ENCODE measurements at regions not wholly inside any gene's neighbourhood (a gene's known extent, or its start where the extent isn't known, plus 50 kb on each side); places are given as distances from the start of the nearest gene placed in this dataset.

GRCh38 chr1:83741348-83741747, 257.6 kb downstream of the TTLL7 start (continued):
- TF ChIP-seq, protein P1, sequence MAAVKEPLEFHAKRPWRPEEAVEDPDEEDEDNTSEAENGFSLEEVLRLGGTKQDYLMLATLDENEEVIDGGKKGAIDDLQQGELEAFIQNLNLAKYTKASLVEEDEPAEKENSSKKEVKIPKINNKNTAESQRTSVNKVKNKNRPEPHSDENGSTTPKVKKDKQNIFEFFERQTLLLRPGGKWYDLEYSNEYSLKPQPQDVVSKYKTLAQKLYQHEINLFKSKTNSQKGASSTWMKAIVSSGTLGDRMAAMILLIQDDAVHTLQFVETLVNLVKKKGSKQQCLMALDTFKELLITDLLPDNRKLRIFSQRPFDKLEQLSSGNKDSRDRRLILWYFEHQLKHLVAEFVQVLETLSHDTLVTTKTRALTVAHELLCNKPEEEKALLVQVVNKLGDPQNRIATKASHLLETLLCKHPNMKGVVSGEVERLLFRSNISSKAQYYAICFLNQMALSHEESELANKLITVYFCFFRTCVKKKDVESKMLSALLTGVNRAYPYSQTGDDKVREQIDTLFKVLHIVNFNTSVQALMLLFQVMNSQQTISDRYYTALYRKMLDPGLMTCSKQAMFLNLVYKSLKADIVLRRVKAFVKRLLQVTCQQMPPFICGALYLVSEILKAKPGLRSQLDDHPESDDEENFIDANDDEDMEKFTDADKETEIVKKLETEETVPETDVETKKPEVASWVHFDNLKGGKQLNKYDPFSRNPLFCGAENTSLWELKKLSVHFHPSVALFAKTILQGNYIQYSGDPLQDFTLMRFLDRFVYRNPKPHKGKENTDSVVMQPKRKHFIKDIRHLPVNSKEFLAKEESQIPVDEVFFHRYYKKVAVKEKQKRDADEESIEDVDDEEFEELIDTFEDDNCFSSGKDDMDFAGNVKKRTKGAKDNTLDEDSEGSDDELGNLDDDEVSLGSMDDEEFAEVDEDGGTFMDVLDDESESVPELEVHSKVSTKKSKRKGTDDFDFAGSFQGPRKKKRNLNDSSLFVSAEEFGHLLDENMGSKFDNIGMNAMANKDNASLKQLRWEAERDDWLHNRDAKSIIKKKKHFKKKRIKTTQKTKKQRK (IDR thresholded peaks at IDR 0.05; ENCODE audit: low read depth, low read length), result no peak
- TF ChIP-seq KAT2A (conservative IDR thresholded peaks at IDR 0.05; ENCODE audit: control insufficient read depth, low read depth, low read length) (no peak), YBX1 (IDR thresholded peaks at IDR 0.05) (no peak), POLR2A (IDR thresholded peaks at IDR 0.05; ENCODE audit: low read depth, low read length) (no peak), ETV6 (conservative IDR thresholded peaks at IDR 0.05 in 1 of 2, IDR thresholded peaks at IDR 0.05 in 1 of 2; ENCODE audit: borderline replicate concordance in 1 of 2, low read depth in 1 of 2) (no peak), CHD4 (IDR thresholded peaks at IDR 0.05) (no peak)

GRCh38 chr1:83735526-83735925, 263.4 kb downstream of the TTLL7 start:
- in situ Hi-C loops (cut with MboI), result no loop called here
- ATAC-seq, result no peak
- POLR2A ChIA-PET, result no interaction called here

More at GRCh38 chr1:83735526-83735925, 263.4 kb downstream of the TTLL7 start:
- SMC1A ChIA-PET (ENCODE audit: uncharacterized antibody, unreplicated experiment), result interaction anchor here (1.0 kb wide), 1 partner anchor 86 kb away, joined by 3 read pairs; no protein-coding TSS in a partner anchor
- 46% methylated on average over 3 of the region's 3 CpGs for WGBS (ENCODE audit: insufficient coverage, insufficient replicate concordance, low lambda C conversion rate, missing lambda C conversion rate)
- Histone ChIP-seq H3K9ac (ENCODE audit: control insufficient read depth, insufficient read depth, low read length) (no peak overlapping the region), H3K4me2 (ENCODE audit: control insufficient read depth, insufficient read depth) (no peak overlapping the region), H3K79me2 (ENCODE audit: control insufficient read depth, insufficient read depth, low read length) (no peaks in the 10 kb centered on the region), H3K27ac (ENCODE audit: control insufficient read depth, insufficient read depth) (no peak overlapping the region), H3K4me1 (ENCODE audit: control insufficient read depth, insufficient read depth, low read length) (no peaks in the 10 kb centered on the region), H3K9me3 (replicated peaks; ENCODE audit: control insufficient read depth, insufficient read depth, low read length) (no peaks in the 10 kb centered on the region), H3K27me3 (replicated peaks in 1 of 2; ENCODE audit: control insufficient read depth in 2 of 2, insufficient read depth in 2 of 2, low read length in 1 of 2) (no peaks in the 10 kb centered on the region), H4K20me1 (ENCODE audit: control insufficient read depth, insufficient read depth) (no peaks in the 10 kb centered on the region), H3K36me3 (ENCODE audit: control insufficient read depth in 2 of 2, insufficient read depth in 2 of 2, low read length in 1 of 2) (no peaks in the 10 kb centered on the region), H2AFZ (ENCODE audit: control insufficient read depth, low read depth, low read length) (no peak overlapping the region), H3K4me3 (no peak overlapping the region)
- intact Hi-C loops (cut with micrococcal nuclease; ENCODE audit: unreplicated experiment), result no loop called here
- DNase-seq (ENCODE audit: low read depth, low spot score) (no peak), FAIRE-seq (no peak)
- RAD21 ChIA-PET (ENCODE audit: unreplicated experiment), result no interaction called here
- TF ChIP-seq SP1 (IDR thresholded peaks at IDR 0.05; ENCODE audit: low read depth, low read length) (no peak), ZBTB40 (IDR thresholded peaks at IDR 0.05; ENCODE audit: borderline replicate concordance) (no peak), ZNF384 (IDR thresholded peaks at IDR 0.05; ENCODE audit: borderline replicate concordance, low read depth, low read length) (no peak), EP300 (IDR thresholded peaks at IDR 0.05; ENCODE audit: borderline replicate concordance in 1 of 2, control insufficient read depth in 1 of 2, low read depth in 2 of 2, low read length in 2 of 2) (no peak), EED (IDR thresholded peaks at IDR 0.05; ENCODE audit: low read depth) (no peak), NFYB (IDR thresholded peaks at IDR 0.05; ENCODE audit: insufficient read depth, low read depth, low read length) (no peak), MTA2 (IDR thresholded peaks at IDR 0.05; ENCODE audit: low read depth) (no peak)
- TF ChIP-seq, protein P2, sequence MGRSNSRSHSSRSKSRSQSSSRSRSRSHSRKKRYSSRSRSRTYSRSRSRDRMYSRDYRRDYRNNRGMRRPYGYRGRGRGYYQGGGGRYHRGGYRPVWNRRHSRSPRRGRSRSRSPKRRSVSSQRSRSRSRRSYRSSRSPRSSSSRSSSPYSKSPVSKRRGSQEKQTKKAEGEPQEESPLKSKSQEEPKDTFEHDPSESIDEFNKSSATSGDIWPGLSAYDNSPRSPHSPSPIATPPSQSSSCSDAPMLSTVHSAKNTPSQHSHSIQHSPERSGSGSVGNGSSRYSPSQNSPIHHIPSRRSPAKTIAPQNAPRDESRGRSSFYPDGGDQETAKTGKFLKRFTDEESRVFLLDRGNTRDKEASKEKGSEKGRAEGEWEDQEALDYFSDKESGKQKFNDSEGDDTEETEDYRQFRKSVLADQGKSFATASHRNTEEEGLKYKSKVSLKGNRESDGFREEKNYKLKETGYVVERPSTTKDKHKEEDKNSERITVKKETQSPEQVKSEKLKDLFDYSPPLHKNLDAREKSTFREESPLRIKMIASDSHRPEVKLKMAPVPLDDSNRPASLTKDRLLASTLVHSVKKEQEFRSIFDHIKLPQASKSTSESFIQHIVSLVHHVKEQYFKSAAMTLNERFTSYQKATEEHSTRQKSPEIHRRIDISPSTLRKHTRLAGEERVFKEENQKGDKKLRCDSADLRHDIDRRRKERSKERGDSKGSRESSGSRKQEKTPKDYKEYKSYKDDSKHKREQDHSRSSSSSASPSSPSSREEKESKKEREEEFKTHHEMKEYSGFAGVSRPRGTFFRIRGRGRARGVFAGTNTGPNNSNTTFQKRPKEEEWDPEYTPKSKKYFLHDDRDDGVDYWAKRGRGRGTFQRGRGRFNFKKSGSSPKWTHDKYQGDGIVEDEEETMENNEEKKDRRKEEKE (IDR thresholded peaks at IDR 0.05), result no peak
- CTCF ChIA-PET, result no interaction called here
- BruUV-seq (replicated peaks), result no TSS peak
